ENCODE measurements at regions not wholly inside any gene's neighbourhood (a gene's known extent, or its start where the extent isn't known, plus 50 kb on each side); places are given as distances from the start of the nearest gene placed in this dataset.
"Not testable (repeated sequence)": the region's sequence is repeated elsewhere in the genome, so short reads cannot be mapped to it uniquely, and the experiment has no call there.

GRCh38 chr1:57572016-57572415, 148.2 kb upstream of the DAB1 start:
- Histone ChIP-seq H3K9me3 (ENCODE audit: control insufficient read depth in 4 of 4, low read length in 3 of 4) (no peaks in the 10 kb centered on the region), H3K4me1 (ENCODE audit: control insufficient read depth in 4 of 4, insufficient read depth in 4 of 4, low read length in 3 of 4) (no peaks in the 10 kb centered on the region), H3K4me3 (ENCODE audit: low read depth in 1 of 3, low read length in 3 of 3) (no peak overlapping the region), H3K27ac (ENCODE audit: low read depth in 1 of 2, low read length in 2 of 2) (no peak overlapping the region), H3K9ac (ENCODE audit: low read depth in 1 of 2, low read length in 2 of 2) (no peak overlapping the region), H3K36me3 (ENCODE audit: control insufficient read depth in 4 of 4, insufficient read depth in 3 of 4, low read depth in 1 of 4, low read length in 3 of 4) (no peaks in the 10 kb centered on the region), H3K27me3 (ENCODE audit: control insufficient read depth in 4 of 4, insufficient read depth in 4 of 4, low read length in 3 of 4) (no peaks in the 10 kb centered on the region)
- DNase-seq (ENCODE audit: low spot score), result no peak
- TF ChIP-seq ATF3 (IDR thresholded peaks at IDR 0.05) (no peak), RXRA (IDR thresholded peaks at IDR 0.05) (no peak), FOXA2 (IDR thresholded peaks at IDR 0.05) (no peak), HNF4A (conservative IDR thresholded peaks at IDR 0.05) (no peak), MAX (IDR thresholded peaks at IDR 0.05) (no peak), NR2F2 (IDR thresholded peaks at IDR 0.05) (no peak)
- 91% methylated on average over 4 of the region's 4 CpGs for WGBS

GRCh38 chr1:57558066-57558465, 134.2 kb upstream of the DAB1 start:
- not testable (repeated sequence) for H3K36me3 ChIP-seq (ENCODE audit: control insufficient read depth in 4 of 4, insufficient read depth in 3 of 4, low read depth in 1 of 4, low read length in 3 of 4); H3K9me3 ChIP-seq (ENCODE audit: control insufficient read depth in 4 of 4, low read length in 3 of 4); DNase-seq (ENCODE audit: low spot score); H3K27me3 ChIP-seq (ENCODE audit: control insufficient read depth in 4 of 4, insufficient read depth in 4 of 4, low read length in 3 of 4); H3K4me1 ChIP-seq (ENCODE audit: control insufficient read depth in 4 of 4, insufficient read depth in 4 of 4, low read length in 3 of 4); H3K9ac ChIP-seq (ENCODE audit: low read depth in 1 of 2, low read length in 2 of 2); H3K4me3 ChIP-seq (ENCODE audit: low read depth in 1 of 3, low read length in 3 of 3); H3K27ac ChIP-seq (ENCODE audit: low read depth in 1 of 2, low read length in 2 of 2)
- 84% methylated on average over 3 of the region's 3 CpGs for WGBS

- no peaks in the 10 kb centered on the region for H3K4me1 ChIP-seq (ENCODE audit: control insufficient read depth in 4 of 4, insufficient read depth in 4 of 4, low read length in 3 of 4)
- H3K4me3 ChIP-seq (ENCODE audit: low read depth in 1 of 3, low read length in 3 of 3), result no peak overlapping the region
- H3K27me3 ChIP-seq (ENCODE audit: control insufficient read depth in 4 of 4, insufficient read depth in 4 of 4, low read length in 3 of 4), result peaks cover 0 to 3% (median 0%) of the 10 kb centered on the region in 4 donors
- no peak overlapping the region for H3K27ac ChIP-seq (ENCODE audit: low read depth in 1 of 2, low read length in 2 of 2)
- 52% methylated on average over 5 of the region's 5 CpGs for WGBS
- no peaks in the 10 kb centered on the region for H3K36me3 ChIP-seq (ENCODE audit: control insufficient read depth in 4 of 4, insufficient read depth in 3 of 4, low read depth in 1 of 4, low read length in 3 of 4)
- no peak overlapping the region for H3K9ac ChIP-seq (ENCODE audit: low read depth in 1 of 2, low read length in 2 of 2)
- no peaks in the 10 kb centered on the region for H3K9me3 ChIP-seq (ENCODE audit: control insufficient read depth in 4 of 4, low read length in 3 of 4)
- DNase-seq (ENCODE audit: low spot score), result no peak
- TF ChIP-seq GABPA (IDR thresholded peaks at IDR 0.05 in 1 of 2, conservative IDR thresholded peaks at IDR 0.05 in 1 of 2) (no peak), SP1 (IDR thresholded peaks at IDR 0.05) (no peak), REST (IDR thresholded peaks at IDR 0.05) (no peak), ZBTB33 (IDR thresholded peaks at IDR 0.05) (no peak), HNF4A (conservative IDR thresholded peaks at IDR 0.05) (no peak), RAD21 (IDR thresholded peaks at IDR 0.05) (no peak), FOXA2 (IDR thresholded peaks at IDR 0.05) (no peak), CTCF (IDR thresholded peaks at IDR 0.05; ENCODE audit: low read depth, low read length, missing input control) (no peak), NR2F2 (IDR thresholded peaks at IDR 0.05) (no peak), TAF1 (conservative IDR thresholded peaks at IDR 0.05) (no peak), MAX (IDR thresholded peaks at IDR 0.05) (no peak), JUND (IDR thresholded peaks at IDR 0.05) (no peak), ATF3 (IDR thresholded peaks at IDR 0.05) (no peak), EGR1 (IDR thresholded peaks at IDR 0.05; ENCODE audit: low read depth in 2 of 2) (no peak)
These were observed 129.8 kb upstream of the DAB1 start for GRCh38 chr1:57553666-57554065.

Data from liver (tissue), 8 donors.